Neural cell (in vitro differentiated cells): ENCODE measurements at regions not wholly inside any gene's neighbourhood (a gene's known extent, or its start where the extent isn't known, plus 50 kb on each side); places are given as distances from the start of the nearest gene placed in this dataset.

Experiments used
- H2AFZ ChIP-seq: fragments of 200-600, 300-800 bp; sonication (generic), shearing (Covaris generic); 2 replicates; pipeline ENCODE4 v1.6.0; 2014; ENCODE audit warnings: low read depth, mild to moderate bottlenecking, antibody characterized with exemption, low read length, moderate library complexity
- H3F3A ChIP-seq: fragments of 200-600 bp; shearing (Covaris generic); 2 replicates; pipeline ENCODE4 v1.6.1; 2016; ENCODE audit warnings: mild to moderate bottlenecking, moderate library complexity, mixed read lengths, antibody characterized with exemption, low read length; ENCODE audit not compliant: insufficient read depth, poor library complexity, severe bottlenecking
- H3K27ac ChIP-seq: fragments of 200-600, 300-800 bp; sonication (generic), shearing (Covaris generic); 2 replicates; pipeline ENCODE4 v1.5.1; 2014; ENCODE audit warnings: mild to moderate bottlenecking, low read length, moderate library complexity
- H3K27me3 ChIP-seq: fragments of 300-800, 200-600 bp; sonication (generic), shearing (Covaris generic); 2 replicates; pipeline ENCODE4 v1.6.0; 2014; ENCODE audit warnings: mild to moderate bottlenecking, low read depth, low read length, moderate library complexity; ENCODE audit not compliant: insufficient read depth
- H3K36me3 ChIP-seq: fragments of 300-800, 200-600 bp; sonication (generic), shearing (Covaris generic); 2 replicates; pipeline ENCODE4 v1.5.1; 2014; ENCODE audit warnings: mild to moderate bottlenecking, antibody characterized with exemption, low read length, moderate library complexity; ENCODE audit not compliant: insufficient read depth
- H3K4me2 ChIP-seq: fragments of 300-800, 200-600 bp; sonication (generic), shearing (Covaris generic); 2 replicates; pipeline ENCODE4 v1.6.0; 2014; ENCODE audit warnings: mild to moderate bottlenecking, low read length
- H3K4me3 ChIP-seq: fragments of 300-800, 200-600 bp; sonication (generic), shearing (Covaris generic); 2 replicates; pipeline ENCODE4 v1.5.1; 2014; ENCODE audit warnings: mild to moderate bottlenecking, low read length, moderate library complexity
- H3K79me2 ChIP-seq: fragments of 200-600 bp; shearing (Covaris generic); replicated peaks from 2 replicates; pipeline ENCODE4 v1.6.0; 2014; ENCODE audit warnings: mild to moderate bottlenecking, low read length, moderate library complexity; ENCODE audit not compliant: insufficient read depth
- H3K9ac ChIP-seq: fragments of 300-800, 200-600 bp; sonication (generic), shearing (Covaris generic); 2 replicates; pipeline ENCODE4 v1.6.1; 2016; ENCODE audit warnings: mild to moderate bottlenecking, low read length, mixed read lengths
- H3K9me2 ChIP-seq: fragments of 200-600 bp; shearing (Covaris generic); 2 replicates; pipeline ENCODE4 v1.6.1; 2016; ENCODE audit warnings: mild to moderate bottlenecking, low read length, mixed read lengths; ENCODE audit not compliant: insufficient read depth
- H3K9me3 ChIP-seq: fragments of 200-600, 300-800 bp; sonication (generic), shearing (Covaris generic); 2 replicates; pipeline ENCODE4 v1.6.1; 2016; ENCODE audit warnings: mild to moderate bottlenecking, mixed run types, low read length, moderate library complexity, mixed read lengths
- H4K20me1 ChIP-seq: fragments of 200-600 bp; shearing (Covaris generic); 2 replicates; pipeline ENCODE4 v1.6.1; 2016; ENCODE audit warnings: mild to moderate bottlenecking, mixed run types; ENCODE audit not compliant: insufficient read depth
- CTCF ChIP-seq: fragments of 450-650 bp; IDR thresholded peaks from 2 replicates; pipeline ENCODE4 v1.5.1; 2014; ENCODE audit warnings: antibody characterized with exemption, mild to moderate bottlenecking, moderate library complexity; ENCODE audit not compliant: poor library complexity, severe bottlenecking
- EP300 ChIP-seq: fragments of 450-650 bp; conservative IDR thresholded peaks from 2 replicates; pipeline ENCODE4 v1.6.1; 2014; ENCODE audit warnings: antibody characterized with exemption, mild to moderate bottlenecking, moderate library complexity; ENCODE audit not compliant: poor library complexity, severe bottlenecking
- EZH2 ChIP-seq: fragments of 200-600, 300-800 bp; shearing (Covaris generic), sonication (generic); IDR thresholded peaks from 2 replicates; pipeline ENCODE4 v1.6.1; 2014; ENCODE audit warnings: antibody characterized with exemption, low read length, borderline replicate concordance, mild to moderate bottlenecking; ENCODE audit not compliant: insufficient read depth, poor library complexity, severe bottlenecking
- MXI1 ChIP-seq: fragments of 450-650 bp; conservative IDR thresholded peaks from 2 replicates; pipeline ENCODE4 v1.6.1; 2014; ENCODE audit warnings: antibody characterized with exemption, mild to moderate bottlenecking; ENCODE audit not compliant: poor library complexity, severe bottlenecking
- POLR2AphosphoS5 ChIP-seq: IDR thresholded peaks from 2 replicates; pipeline ENCODE4 v1.6.1; 2012
- RAD21 ChIP-seq: fragments of 450-650 bp; conservative IDR thresholded peaks from 2 replicates; pipeline ENCODE4 v1.6.1; 2014; ENCODE audit warnings: antibody characterized with exemption, mild to moderate bottlenecking, moderate library complexity
- REST ChIP-seq: IDR thresholded peaks from 2 replicates; pipeline ENCODE4 v1.6.1; 2012; ENCODE audit warnings: borderline replicate concordance
- SMC3 ChIP-seq: fragments of 450-650 bp; conservative IDR thresholded peaks from 2 replicates; pipeline ENCODE4 v1.6.1; 2014; ENCODE audit warnings: antibody characterized with exemption, mild to moderate bottlenecking, moderate library complexity; ENCODE audit not compliant: poor library complexity
- TAF1 ChIP-seq: IDR thresholded peaks from 2 replicates; pipeline ENCODE4 v1.6.1; 2012; ENCODE audit warnings: low read depth

- no peak overlapping the region for H3K4me2 ChIP-seq
- no peak overlapping the region for H3K9ac ChIP-seq
- H3K36me3 ChIP-seq: no peaks in the 10 kb centered on the region
- H4K20me1 ChIP-seq: no peaks in the 10 kb centered on the region
- H3K9me2 ChIP-seq: no peaks in the 10 kb centered on the region
- no peaks in the 10 kb centered on the region for H3K9me3 ChIP-seq
- H3F3A ChIP-seq: no peaks in the 10 kb centered on the region
- TF ChIP-seq TAF1 (no peak), POLR2AphosphoS5 (no peak), EP300 (no peak), RAD21 (peak; percentile 93), REST (no peak), EZH2 (no peak), MXI1 (no peak), SMC3 (peak; percentile 94), CTCF (peak; percentile 87)
- H3K4me3 ChIP-seq: no peak overlapping the region
- H3K79me2 ChIP-seq: no peaks in the 10 kb centered on the region
- H2AFZ ChIP-seq: no peak overlapping the region
- no peaks in the 10 kb centered on the region for H3K27me3 ChIP-seq
- H3K27ac ChIP-seq: no peak overlapping the region
Observed at GRCh38 chr2:41869542-41870264, 178.1 kb upstream of the PKDCC start.

GRCh38 chr2:41870265-41870585 is 177.6 kb upstream of the PKDCC start:
- Histone ChIP-seq H2AFZ (no peak overlapping the region), H3K9me3 (no peaks in the 10 kb centered on the region), H4K20me1 (no peaks in the 10 kb centered on the region), H3K79me2 (no peaks in the 10 kb centered on the region), H3K4me3 (no peak overlapping the region), H3F3A (no peaks in the 10 kb centered on the region), H3K36me3 (no peaks in the 10 kb centered on the region), H3K4me2 (no peak overlapping the region), H3K9me2 (no peaks in the 10 kb centered on the region), H3K9ac (no peak overlapping the region), H3K27me3 (no peaks in the 10 kb centered on the region), H3K27ac (no peak overlapping the region)
- TF ChIP-seq REST (no peak), RAD21 (no peak), CTCF (no peak), TAF1 (no peak), SMC3 (no peak), POLR2AphosphoS5 (no peak)
